GM12872 (cell line): ENCODE measurements at regions not wholly inside any gene's neighbourhood (a gene's known extent, or its start where the extent isn't known, plus 50 kb on each side); places are given as distances from the start of the nearest gene placed in this dataset.

Experiments
- TF ChIP-seq, protein P1 (sequence below): IDR thresholded peaks from 3 replicates; pipeline ENCODE4 v1.5.1; 2011; ENCODE audit warnings: low read depth, mild to moderate bottlenecking, low read length, moderate library complexity; ENCODE audit not compliant: insufficient read depth

DNA sequence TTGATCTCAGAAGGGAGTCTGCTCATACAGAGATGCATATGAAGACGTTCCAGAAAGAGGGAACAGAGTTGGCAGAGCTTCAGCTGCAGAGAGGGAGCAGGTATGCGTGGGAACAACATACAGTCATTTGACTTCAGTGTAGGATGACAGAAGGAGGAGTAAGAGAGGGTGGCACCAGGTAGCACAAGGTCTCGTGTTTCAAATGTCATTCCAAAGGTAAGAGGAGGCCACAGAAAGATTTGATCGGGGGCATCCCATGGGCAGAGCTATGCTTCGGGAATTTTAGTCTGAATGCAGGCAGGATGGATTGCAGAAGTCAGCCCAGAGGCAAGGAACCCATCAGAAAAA is 367.1 kb downstream of the CDK5RAP2 start:
- TF ChIP-seq, protein P1, sequence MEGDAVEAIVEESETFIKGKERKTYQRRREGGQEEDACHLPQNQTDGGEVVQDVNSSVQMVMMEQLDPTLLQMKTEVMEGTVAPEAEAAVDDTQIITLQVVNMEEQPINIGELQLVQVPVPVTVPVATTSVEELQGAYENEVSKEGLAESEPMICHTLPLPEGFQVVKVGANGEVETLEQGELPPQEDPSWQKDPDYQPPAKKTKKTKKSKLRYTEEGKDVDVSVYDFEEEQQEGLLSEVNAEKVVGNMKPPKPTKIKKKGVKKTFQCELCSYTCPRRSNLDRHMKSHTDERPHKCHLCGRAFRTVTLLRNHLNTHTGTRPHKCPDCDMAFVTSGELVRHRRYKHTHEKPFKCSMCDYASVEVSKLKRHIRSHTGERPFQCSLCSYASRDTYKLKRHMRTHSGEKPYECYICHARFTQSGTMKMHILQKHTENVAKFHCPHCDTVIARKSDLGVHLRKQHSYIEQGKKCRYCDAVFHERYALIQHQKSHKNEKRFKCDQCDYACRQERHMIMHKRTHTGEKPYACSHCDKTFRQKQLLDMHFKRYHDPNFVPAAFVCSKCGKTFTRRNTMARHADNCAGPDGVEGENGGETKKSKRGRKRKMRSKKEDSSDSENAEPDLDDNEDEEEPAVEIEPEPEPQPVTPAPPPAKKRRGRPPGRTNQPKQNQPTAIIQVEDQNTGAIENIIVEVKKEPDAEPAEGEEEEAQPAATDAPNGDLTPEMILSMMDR: no peak

DNA sequence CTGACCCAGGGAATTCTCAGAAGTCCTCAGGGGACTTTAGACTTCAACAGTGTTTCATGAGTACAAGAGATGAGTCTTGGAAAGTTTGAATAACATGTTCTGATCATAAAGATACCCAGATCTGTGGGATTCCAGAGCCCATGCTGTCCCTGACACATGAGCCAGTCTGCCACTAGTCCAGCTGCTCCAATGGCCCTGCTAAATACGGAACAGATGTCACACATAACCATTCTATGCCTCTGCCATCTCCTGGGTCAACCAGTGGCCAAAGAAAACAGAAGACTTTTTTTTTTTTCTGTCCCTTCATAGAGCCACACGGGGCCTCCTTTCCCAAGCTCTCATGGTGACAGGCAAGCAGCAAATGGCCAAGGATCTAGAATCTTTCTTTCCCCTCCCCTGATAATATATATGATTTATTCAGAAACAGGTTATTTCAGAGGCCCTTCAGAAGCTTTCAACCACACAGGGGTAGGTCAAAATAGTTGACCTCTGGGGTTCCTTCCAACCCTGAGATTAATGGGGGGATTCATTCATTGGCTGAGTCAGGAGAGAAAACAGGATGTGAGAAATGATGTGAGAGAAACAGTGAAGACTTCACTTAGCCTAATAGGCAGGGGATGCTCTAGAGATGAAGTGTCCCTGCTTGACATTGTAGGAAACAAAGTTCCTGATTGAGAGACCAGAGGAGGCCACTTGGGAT is 367.7 kb downstream of the CDK5RAP2 start:
- TF ChIP-seq, protein P1: no peak

DNA sequence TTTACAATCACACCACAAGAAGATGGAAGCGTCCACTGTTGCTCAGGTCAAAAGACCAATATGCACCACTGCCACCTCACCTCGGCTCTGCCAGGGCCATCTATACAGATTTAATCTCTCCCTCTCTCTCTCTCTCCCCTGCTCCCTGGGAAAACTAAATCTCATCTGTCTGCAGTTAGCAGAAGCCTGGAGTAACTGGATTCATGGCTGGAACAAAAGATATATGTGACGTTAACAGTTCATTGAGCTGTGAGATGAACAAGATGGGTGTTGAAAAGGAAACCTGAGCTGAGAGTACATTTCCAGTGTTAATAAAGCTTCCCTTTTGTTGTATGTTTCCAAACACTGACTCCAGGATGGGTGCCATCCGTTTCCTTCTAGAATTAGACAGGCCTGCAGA is 369.7 kb downstream of the CDK5RAP2 start:
- TF ChIP-seq, protein P1: no peak

DNA sequence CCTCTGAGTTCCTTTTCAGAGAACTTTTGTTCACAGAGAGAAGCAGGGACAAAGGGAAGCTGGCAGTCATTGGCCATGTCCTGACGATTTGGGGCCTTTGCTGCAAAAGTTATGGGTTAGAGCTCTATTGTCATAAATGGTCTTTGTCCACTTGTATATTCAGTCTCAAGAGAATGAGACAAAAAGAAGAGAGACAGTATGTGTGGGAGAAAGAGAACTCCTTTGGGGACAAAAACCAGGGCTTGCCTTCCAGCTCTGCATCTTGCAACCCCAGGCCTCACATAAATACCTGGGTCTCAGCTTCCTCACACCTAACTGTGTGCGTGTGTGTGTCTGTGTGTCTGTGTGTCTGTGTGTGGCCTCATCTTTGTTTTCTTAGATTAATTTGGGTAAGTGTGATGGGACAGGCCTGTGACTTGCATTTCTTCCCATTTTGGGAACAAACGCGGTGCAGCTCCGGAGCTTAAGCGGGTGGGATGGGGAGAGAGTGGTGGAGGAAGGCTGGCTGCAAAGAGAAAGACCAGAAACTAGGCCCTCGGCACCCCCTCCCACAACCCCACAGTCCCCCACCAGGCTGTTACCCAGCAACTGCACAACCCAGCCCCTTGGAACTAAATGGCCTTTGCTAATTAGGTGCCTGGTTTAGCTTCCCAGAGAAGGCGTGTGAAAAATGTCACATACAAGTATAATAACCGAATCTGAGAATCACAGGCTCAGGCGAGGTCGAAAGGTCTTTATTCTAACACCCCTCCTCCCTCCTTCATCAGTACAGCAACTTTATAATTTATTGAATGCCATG is 376.9 kb downstream of the CDK5RAP2 start:
- TF ChIP-seq, protein P1: no peak

DNA sequence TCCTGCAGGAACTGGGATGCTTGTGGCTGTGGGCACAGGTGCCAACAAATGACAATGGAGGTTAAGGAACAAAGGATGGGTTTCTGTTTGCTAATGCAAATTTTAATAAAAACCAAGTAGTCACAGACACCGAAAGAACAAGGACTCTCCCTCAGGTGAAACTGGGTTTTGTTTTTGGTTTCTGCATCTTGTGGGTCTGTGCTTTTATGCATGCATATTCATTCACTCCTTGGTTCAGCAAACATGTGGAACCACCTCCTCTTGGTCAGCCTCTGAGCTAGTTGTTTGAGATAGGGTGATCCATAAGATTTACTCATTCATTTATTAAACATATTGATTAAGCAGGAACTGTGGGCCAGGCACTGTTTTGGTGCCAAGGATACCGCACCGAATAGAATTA is 381.9 kb downstream of the CDK5RAP2 start:
- TF ChIP-seq, protein P1: no peak

DNA sequence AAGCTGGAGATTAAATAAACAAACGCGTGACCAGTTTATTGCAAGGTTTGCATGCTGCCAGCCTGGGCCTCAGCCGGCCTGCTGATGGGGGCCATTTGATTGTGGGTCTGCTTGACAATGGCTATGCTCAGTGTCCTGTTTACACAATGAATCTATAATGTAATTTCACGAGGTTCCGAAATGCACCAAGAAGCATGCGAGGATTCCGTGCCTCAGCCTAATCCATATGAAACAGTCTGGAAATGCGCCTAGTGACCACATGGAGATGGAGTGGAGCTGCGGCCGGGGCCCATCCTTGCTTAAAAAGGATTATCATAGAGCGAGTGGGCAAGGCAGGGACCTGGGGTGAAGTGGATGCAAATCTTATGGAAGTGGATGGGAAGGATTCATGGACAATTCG is 382.4 kb downstream of the CDK5RAP2 start:
- TF ChIP-seq, protein P1: no peak

DNA sequence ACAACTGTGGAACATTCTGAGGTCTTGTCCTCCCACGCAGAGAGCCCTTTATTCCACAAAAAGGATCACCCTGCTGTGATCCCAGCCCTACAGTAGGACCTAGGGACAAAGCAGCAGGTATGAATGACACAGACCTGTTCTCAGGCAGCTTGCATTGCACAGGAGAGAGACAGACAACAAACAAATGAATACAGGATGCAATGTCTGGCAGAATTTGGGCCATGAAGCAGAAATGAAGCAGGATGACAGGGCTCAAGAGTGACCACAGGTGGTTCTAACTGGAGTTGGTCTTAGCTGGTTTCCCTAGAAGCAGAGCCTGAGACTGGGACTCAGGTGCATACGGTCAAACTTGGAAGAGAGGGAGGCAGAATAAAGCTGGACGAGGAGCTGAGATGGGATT is 388.8 kb downstream of the CDK5RAP2 start:
- TF ChIP-seq, protein P1: no peak
